Spleen (tissue), 11 donors: ENCODE measurements at regions not wholly inside any gene's neighbourhood (a gene's known extent, or its start where the extent isn't known, plus 50 kb on each side); places are given as distances from the start of the nearest gene placed in this dataset.

Experiments
- DNase-seq: peaks from one replicate; pipeline ENCODE4 v3.0.0-alpha.2; 2020
- H3K27ac ChIP-seq, 8 donors: fragments of 200-600 bp; sonication (generic) in 7 of 8; 1 replicate in 4 of 8; 2 replicates in 4 of 8; pipeline versions ENCODE4 v1.5.0 to v1.8.0; 2016 to 2021; ENCODE audit warnings: inconsistent platforms in 4 of 8, mild to moderate bottlenecking in 4 of 8, moderate library complexity in 1 of 8
- H3K27me3 ChIP-seq, 7 donors: fragments of 200-600 bp; sonication (generic) in 6 of 7; replicated peaks in 1 of 7; 1 replicate in 4 of 7; 2 replicates in 3 of 7; pipeline versions ENCODE4 v1.5.0 to v1.8.0; 2016 to 2021; ENCODE audit warnings: inconsistent platforms in 3 of 7, mild to moderate bottlenecking in 1 of 7
- H3K36me3 ChIP-seq, 6 donors: fragments of 200-600 bp; sonication (generic) in 5 of 6; 1 replicate in 4 of 6; 2 replicates in 2 of 6; pipeline versions ENCODE4 v1.5.0 to v1.8.0; 2016 to 2021; ENCODE audit warnings: inconsistent platforms in 2 of 6
- H3K4me1 ChIP-seq, 6 donors: fragments of 200-600 bp; sonication (generic) in 5 of 6; 1 replicate in 3 of 6; 2 replicates in 3 of 6; pipeline versions ENCODE4 v1.5.0 to v1.8.0; 2016 to 2021; ENCODE audit warnings: inconsistent platforms in 3 of 6
- H3K4me3 ChIP-seq, 8 donors: fragments of 200-600 bp; sonication (generic) in 7 of 8; 1 replicate in 4 of 8; 2 replicates in 4 of 8; pipeline versions ENCODE4 v1.5.0 to v1.8.0; 2016 to 2021; ENCODE audit warnings: inconsistent platforms in 4 of 8, mild to moderate bottlenecking in 4 of 8, moderate library complexity in 2 of 8
- H3K9me3 ChIP-seq, 8 donors: fragments of 200-600 bp; sonication (generic) in 7 of 8; 1 replicate in 4 of 8; 2 replicates in 4 of 8; pipeline versions ENCODE4 v1.5.0 to v1.8.0; 2016 to 2021; ENCODE audit warnings: inconsistent platforms in 4 of 8
- POLR2A ChIP-seq, 3 donors: fragments of 450-650 bp; IDR thresholded peaks; one replicate each; pipeline ENCODE4 v1.5.1; 2017; ENCODE audit warnings: antibody characterized with exemption in 3 of 3, mild to moderate bottlenecking in 1 of 3
- POLR2AphosphoS5 ChIP-seq, 3 donors: sonication (generic); formaldehyde crosslinking; IDR thresholded peaks; one replicate each; pipeline ENCODE4 v1.5.1; 2017; ENCODE audit warnings: antibody characterized with exemption in 3 of 3
- WGBS, 5 donors: extraction: QIAGEN DNeasy Blood & Tissue Kit in 3 of 5; methylation state at CpG; one replicate each; pipeline versions ENCODE4 v1.1.5 to v1.1.7; 2013 to 2018; 5-methylcytosine and 5-hydroxymethylcytosine counted together
- intact Hi-C: fragments of 100-400 bp; cut with DNase I; formaldehyde crosslinking; loops from one replicate; pipeline ENCODE4 v1.15.0; 2023; ENCODE audit warnings: low total_unique reads
- TF ChIP-seq, protein P1 (sequence below), 11 experiments: fragments of 200-600 bp in 7 of 11; fragments of 450-650 bp in 4 of 11; sonication (generic) in 4 of 11; IDR thresholded peaks in 8 of 11; conservative IDR thresholded peaks in 3 of 11; 1 replicate in 7 of 11; 2 replicates in 4 of 11; pipeline versions ENCODE4 v1.4.0 to v1.8.0; 2016 to 2021; ENCODE audit warnings: antibody characterized with exemption in 11 of 11, inconsistent platforms in 4 of 11, mild to moderate bottlenecking in 1 of 11
- donor health status: healthy with polysubstance abuse.
- donor health status: DM: no; HTN: no; CAD: no; lungs with moderate emphysema.
- donor health status: DM: no; HTN: no; CAD: no.
- donor health status: Bipolar disorder and iron deficiency.
- donor health status: healthy.
- donor health status: DM: no; HTN: no; CAD: no.
- donor health status: DM: yes; HTN: yes; CAD: no.

DNA sequence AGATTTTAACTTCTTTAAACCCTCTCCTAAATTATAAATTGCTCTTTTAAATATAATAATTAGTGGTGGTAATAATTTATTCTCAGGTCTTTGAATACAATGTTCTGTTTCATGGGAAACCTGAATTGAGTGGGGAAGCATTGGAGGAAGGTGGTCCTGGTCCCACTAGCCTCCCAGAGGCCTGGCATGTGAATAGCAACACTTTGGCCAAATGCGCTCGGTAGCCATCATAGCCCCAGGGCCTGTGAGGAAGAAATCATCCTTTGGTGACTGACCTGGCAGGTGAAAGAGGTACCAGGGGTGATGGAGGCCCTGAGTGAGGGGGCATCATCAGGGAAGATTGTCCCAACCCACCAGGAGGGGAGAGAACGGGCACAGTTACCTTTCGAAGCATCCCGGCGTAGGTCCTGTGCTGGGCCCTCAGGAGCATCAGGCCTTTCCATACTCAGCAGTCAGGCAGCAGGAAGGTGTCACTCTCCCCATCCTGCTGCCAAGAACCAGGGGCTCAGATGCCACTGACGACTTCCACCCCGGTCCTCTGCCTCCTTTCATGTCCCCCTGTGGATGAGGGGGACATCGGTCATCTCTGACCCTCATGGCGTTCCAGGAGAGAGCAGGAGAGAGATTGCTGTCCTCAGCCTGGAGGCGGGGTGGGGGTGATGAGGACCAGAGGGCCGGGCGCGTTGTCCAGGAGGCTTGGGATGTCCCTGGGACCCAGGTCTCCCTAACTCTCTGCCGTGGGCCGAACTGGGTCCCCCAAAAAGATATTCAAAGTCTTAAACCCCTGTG is 78.6 kb upstream of the HPCAL1 start:
- intact Hi-C loops, result no loop called here
- Histone ChIP-seq H3K27me3 (peaks cover 0 to 14% (median 0%) of the 10 kb centered on the region in 7 donors), H3K4me3 (no peak overlapping the region), H3K36me3 (no peaks in the 10 kb centered on the region), H3K4me1 (peaks cover 0 to 10% (median 2%) of the 10 kb centered on the region in 6 donors), H3K9me3 (no peaks in the 10 kb centered on the region), H3K27ac (no peak overlapping the region)
- TF ChIP-seq POLR2AphosphoS5 (IDR thresholded peaks at IDR 0.05) (no peak), POLR2A (IDR thresholded peaks at IDR 0.05) (no peak)
- TF ChIP-seq, protein P1, sequence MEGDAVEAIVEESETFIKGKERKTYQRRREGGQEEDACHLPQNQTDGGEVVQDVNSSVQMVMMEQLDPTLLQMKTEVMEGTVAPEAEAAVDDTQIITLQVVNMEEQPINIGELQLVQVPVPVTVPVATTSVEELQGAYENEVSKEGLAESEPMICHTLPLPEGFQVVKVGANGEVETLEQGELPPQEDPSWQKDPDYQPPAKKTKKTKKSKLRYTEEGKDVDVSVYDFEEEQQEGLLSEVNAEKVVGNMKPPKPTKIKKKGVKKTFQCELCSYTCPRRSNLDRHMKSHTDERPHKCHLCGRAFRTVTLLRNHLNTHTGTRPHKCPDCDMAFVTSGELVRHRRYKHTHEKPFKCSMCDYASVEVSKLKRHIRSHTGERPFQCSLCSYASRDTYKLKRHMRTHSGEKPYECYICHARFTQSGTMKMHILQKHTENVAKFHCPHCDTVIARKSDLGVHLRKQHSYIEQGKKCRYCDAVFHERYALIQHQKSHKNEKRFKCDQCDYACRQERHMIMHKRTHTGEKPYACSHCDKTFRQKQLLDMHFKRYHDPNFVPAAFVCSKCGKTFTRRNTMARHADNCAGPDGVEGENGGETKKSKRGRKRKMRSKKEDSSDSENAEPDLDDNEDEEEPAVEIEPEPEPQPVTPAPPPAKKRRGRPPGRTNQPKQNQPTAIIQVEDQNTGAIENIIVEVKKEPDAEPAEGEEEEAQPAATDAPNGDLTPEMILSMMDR (IDR thresholded peaks at IDR 0.05 in 8 of 11, conservative IDR thresholded peaks at IDR 0.05 in 3 of 11), result no peak
- peak; percentile 55 for DNase-seq
- 88 to 94% (median 92%) methylated on average over 14 to 16 of the region's 16 CpGs for WGBS, 5 donors

DNA sequence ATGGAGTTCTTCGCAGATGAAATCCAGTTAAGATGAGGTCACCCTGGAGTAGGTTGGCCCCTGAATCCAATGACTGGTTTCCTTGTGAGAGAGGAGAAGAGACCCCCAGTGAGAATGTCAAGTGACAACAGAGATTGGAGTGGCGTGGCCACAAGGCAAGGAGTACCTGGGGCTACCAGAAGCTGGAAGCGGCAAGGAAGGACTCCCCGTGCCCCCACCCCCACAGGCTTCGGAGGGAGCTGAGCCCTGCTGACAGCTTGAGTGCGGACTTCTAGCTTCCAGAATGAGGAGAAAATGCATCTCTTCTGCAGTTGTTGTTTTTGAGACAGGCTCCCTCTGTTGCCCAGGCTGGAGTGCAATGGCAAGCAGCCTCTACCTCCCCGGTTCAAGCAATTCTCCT is 78.0 kb upstream of the HPCAL1 start:
- H3K27ac ChIP-seq, result no peak overlapping the region
- H3K9me3 ChIP-seq, result no peaks in the 10 kb centered on the region
- WGBS, 5 donors, result 91 to 98% (median 94%) methylated on average over 5 to 7 of the region's 7 CpGs
- H3K4me3 ChIP-seq, result no peak overlapping the region
- no peaks in the 10 kb centered on the region for H3K36me3 ChIP-seq
- intact Hi-C loops, result no loop called here
- TF ChIP-seq, protein P1 (IDR thresholded peaks at IDR 0.05 in 8 of 11, conservative IDR thresholded peaks at IDR 0.05 in 3 of 11), result no peak
- TF ChIP-seq POLR2AphosphoS5 (IDR thresholded peaks at IDR 0.05) (no peak), POLR2A (IDR thresholded peaks at IDR 0.05) (no peak)
- peak; percentile 58 for DNase-seq
- H3K27me3 ChIP-seq, result peaks cover 0 to 14% (median 0%) of the 10 kb centered on the region in 7 donors
- peaks cover 0 to 10% (median 2%) of the 10 kb centered on the region in 6 donors for H3K4me1 ChIP-seq

DNA sequence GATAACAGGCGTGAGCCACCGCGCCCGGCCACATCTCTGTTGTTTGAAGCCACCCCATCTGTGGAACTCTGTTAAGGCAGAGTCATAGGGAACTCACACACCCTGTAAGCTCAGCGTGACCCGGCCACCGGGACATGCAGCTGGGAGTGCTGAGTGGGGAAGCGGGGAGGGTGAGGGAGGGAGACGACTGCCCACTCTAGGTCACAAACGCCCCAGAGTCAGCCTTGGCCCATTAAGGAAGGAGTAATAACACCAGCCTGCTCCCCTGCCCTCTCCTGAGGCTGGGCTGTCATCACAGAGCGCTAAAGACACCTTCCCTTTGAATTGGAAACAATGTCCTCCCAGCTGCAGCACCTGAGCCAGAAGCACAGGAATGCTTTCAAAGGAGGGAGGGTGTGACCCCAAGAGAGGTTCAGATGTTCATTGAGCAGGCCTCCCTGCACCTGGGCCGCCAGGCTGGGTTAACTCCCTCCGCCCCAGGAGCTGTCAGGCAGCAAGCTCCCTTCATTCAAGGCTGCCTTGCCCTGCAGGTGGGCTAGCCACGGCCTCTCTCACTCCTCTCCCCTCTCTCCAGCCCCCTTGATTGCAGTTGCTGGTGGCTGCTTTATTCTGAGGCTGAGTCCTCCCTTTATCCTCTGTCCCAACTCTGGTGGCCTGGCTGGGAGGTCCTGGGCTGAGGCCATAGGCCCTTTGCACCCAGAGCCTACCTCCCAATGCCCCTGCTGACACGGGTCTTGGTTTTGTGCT is 77.2 kb upstream of the HPCAL1 start:
- H3K4me1 ChIP-seq, result peaks cover 0 to 10% (median 2%) of the 10 kb centered on the region in 6 donors
- no peaks in the 10 kb centered on the region for H3K9me3 ChIP-seq
- intact Hi-C loops, result no loop called here
- H3K27ac ChIP-seq, result no peak overlapping the region
- peaks cover 0 to 14% (median 0%) of the 10 kb centered on the region in 7 donors for H3K27me3 ChIP-seq
- H3K36me3 ChIP-seq, result no peaks in the 10 kb centered on the region
- WGBS, 5 donors, result 75 to 91% (median 86%) methylated on average over 12 to 15 of the region's 15 CpGs
- TF ChIP-seq, protein P1 (IDR thresholded peaks at IDR 0.05 in 8 of 11, conservative IDR thresholded peaks at IDR 0.05 in 3 of 11), result no peak
- no peak for TF ChIP-seq POLR2AphosphoS5 (IDR thresholded peaks at IDR 0.05)
- DNase-seq, result peak; percentile 54
- H3K4me3 ChIP-seq, result no peak overlapping the region
